GM12875 (cell line): ENCODE measurements at regions not wholly inside any gene's neighbourhood (a gene's known extent, or its start where the extent isn't known, plus 50 kb on each side); places are given as distances from the start of the nearest gene placed in this dataset.

Experiments used
- H3K4me3 ChIP-seq: one replicate; pipeline ENCODE4 v1.5.1; 2011; ENCODE audit warnings: low read depth, low read length, control low read depth
- CTCF ChIP-seq: IDR thresholded peaks from 2 replicates; pipeline ENCODE4 v1.5.1; 2011; ENCODE audit warnings: low read depth, mild to moderate bottlenecking, control low read depth, inconsistent platforms, low read length, moderate library complexity, borderline replicate concordance; ENCODE audit not compliant: insufficient read depth

DNA sequence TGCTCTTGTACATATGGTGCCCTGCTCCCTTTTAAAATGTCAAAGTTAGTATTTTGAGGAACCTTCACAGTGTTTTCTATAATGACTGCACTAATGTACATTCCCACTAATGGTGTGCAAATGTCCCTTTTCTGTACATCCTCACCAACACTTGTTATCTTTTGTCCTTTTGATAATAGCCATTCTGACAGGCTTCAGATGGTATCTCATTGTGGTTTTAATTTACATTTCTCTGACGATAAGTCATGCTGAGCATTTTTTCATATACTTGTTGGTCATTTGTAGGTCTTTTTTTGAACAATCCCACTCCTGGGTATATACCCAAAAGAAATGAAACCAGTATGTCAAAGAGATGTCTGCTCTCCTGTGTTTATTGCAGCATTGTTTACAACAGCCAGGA, 268.3 kb downstream of the FBXO15 start:
- no peak for TF ChIP-seq CTCF
- H3K4me3 ChIP-seq: no peak overlapping the region

DNA sequence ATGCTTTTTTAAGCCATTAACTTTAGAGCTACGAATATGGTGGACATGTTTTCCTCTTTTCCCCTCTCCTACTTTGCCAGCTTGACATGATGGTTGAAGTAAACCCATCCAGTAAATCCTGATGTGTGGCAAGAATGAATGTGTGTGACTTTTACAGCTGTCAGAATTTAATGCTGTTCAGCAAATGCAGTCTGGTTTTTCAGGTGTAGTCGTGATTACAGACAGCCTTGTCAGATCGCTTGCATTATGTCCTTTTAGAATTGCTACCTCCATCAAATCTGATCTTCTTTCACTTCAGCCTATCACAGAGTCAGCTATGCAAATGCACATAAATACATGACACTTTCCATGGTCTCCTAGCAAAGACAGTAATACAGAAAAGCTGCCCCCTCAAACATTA, 278.5 kb downstream of the FBXO15 start:
- TF ChIP-seq CTCF: no peak
- no peak overlapping the region for H3K4me3 ChIP-seq

GRCh38 chr18:73861771-73862170, 285.9 kb downstream of the FBXO15 start:
- H3K4me3 ChIP-seq: no peak overlapping the region
- no peak for TF ChIP-seq CTCF

DNA sequence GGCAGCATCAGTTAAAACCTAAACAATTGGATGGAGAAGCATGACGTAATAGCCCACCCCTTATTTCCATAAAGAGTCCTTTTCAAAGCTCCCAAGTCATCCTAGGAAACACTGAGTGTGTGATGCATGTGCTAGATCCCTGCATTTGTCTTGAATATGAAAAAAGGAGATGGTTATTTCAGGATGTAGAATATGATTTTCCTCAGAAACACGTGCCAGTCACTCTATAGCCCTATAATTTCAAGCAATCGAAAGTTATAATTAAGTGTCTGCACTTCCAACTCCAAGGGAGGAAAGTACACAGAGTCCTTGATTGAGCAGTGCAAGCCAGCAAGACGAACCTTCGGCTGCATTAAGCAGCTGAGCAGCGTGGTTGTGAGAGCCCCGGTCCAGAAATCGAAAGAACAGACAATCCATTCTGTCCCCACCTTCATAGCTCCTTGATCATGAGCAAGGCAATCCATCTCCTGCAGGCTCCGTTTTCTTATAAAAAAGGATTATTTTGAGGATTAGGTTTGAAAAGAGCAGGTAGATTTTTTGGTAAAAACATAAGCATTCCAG, 287.7 kb downstream of the FBXO15 start:
- H3K4me3 ChIP-seq: no peak overlapping the region
- TF ChIP-seq CTCF: no peak

DNA sequence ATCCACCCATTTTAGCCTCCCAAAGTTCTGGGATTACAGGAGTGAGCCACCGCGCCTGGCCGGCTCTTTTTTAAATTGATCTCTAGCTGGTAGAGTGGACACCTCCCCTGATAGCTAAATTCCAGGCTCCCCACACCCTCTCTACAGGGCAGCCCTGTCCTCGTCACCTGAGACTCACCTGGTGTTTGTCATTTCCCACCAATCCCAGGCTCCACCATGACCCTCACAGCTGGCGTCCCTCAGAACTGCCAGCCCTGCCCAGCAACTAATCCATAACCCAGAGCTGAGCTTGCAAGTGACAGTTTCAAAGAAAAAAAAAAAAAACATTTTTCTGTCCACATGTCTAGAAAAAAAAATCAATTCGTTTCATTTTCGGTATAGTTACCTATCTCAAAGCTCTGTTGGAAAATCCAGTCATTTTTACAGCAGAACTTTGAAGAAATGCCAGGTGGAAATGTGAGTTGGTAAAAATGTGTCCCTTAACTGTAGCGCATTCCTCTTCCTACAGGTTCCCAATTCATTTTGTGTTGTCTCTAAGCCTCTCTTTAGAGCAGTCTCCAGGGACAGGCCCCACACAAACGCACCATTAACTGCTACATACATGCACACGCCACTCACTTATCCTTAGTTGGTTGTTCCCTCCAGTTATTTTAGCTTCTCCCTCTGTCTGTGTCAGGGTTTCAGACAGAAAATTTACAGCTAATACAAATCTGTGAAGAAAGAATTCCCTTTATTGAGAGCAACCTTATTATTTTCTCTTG, 294.7 kb downstream of the FBXO15 start:
- TF ChIP-seq CTCF: no peak
- H3K4me3 ChIP-seq: no peak overlapping the region

GRCh38 chr18:73850782-73851181, 296.9 kb downstream of the FBXO15 start:
- TF ChIP-seq CTCF: no peak
- H3K4me3 ChIP-seq: no peak overlapping the region

- no peak overlapping the region for H3K4me3 ChIP-seq
- no peak for TF ChIP-seq CTCF
These were observed 299.0 kb downstream of the FBXO15 start for GRCh38 chr18:73848656-73849055.
